Neural cell (in vitro differentiated cells): ENCODE measurements at regions not wholly inside any gene's neighbourhood (a gene's known extent, or its start where the extent isn't known, plus 50 kb on each side); places are given as distances from the start of the nearest gene placed in this dataset.

ENCODE experiments used
- H2AFZ ChIP-seq: fragments of 200-600, 300-800 bp; sonication (generic), shearing (Covaris generic); 2 replicates; pipeline ENCODE4 v1.6.0; 2014; ENCODE audit warnings: low read depth, mild to moderate bottlenecking, antibody characterized with exemption, low read length, moderate library complexity
- H3F3A ChIP-seq: fragments of 200-600 bp; shearing (Covaris generic); 2 replicates; pipeline ENCODE4 v1.6.1; 2016; ENCODE audit warnings: mild to moderate bottlenecking, moderate library complexity, mixed read lengths, antibody characterized with exemption, low read length; ENCODE audit not compliant: insufficient read depth, poor library complexity, severe bottlenecking
- H3K27ac ChIP-seq: fragments of 200-600, 300-800 bp; sonication (generic), shearing (Covaris generic); 2 replicates; pipeline ENCODE4 v1.5.1; 2014; ENCODE audit warnings: mild to moderate bottlenecking, low read length, moderate library complexity
- H3K27me3 ChIP-seq: fragments of 300-800, 200-600 bp; sonication (generic), shearing (Covaris generic); 2 replicates; pipeline ENCODE4 v1.6.0; 2014; ENCODE audit warnings: mild to moderate bottlenecking, low read depth, low read length, moderate library complexity; ENCODE audit not compliant: insufficient read depth
- H3K36me3 ChIP-seq: fragments of 300-800, 200-600 bp; sonication (generic), shearing (Covaris generic); 2 replicates; pipeline ENCODE4 v1.5.1; 2014; ENCODE audit warnings: mild to moderate bottlenecking, antibody characterized with exemption, low read length, moderate library complexity; ENCODE audit not compliant: insufficient read depth
- H3K4me2 ChIP-seq: fragments of 300-800, 200-600 bp; sonication (generic), shearing (Covaris generic); 2 replicates; pipeline ENCODE4 v1.6.0; 2014; ENCODE audit warnings: mild to moderate bottlenecking, low read length
- H3K4me3 ChIP-seq: fragments of 300-800, 200-600 bp; sonication (generic), shearing (Covaris generic); 2 replicates; pipeline ENCODE4 v1.5.1; 2014; ENCODE audit warnings: mild to moderate bottlenecking, low read length, moderate library complexity
- H3K79me2 ChIP-seq: fragments of 200-600 bp; shearing (Covaris generic); replicated peaks from 2 replicates; pipeline ENCODE4 v1.6.0; 2014; ENCODE audit warnings: mild to moderate bottlenecking, low read length, moderate library complexity; ENCODE audit not compliant: insufficient read depth
- H3K9ac ChIP-seq: fragments of 300-800, 200-600 bp; sonication (generic), shearing (Covaris generic); 2 replicates; pipeline ENCODE4 v1.6.1; 2016; ENCODE audit warnings: mild to moderate bottlenecking, low read length, mixed read lengths
- H3K9me2 ChIP-seq: fragments of 200-600 bp; shearing (Covaris generic); 2 replicates; pipeline ENCODE4 v1.6.1; 2016; ENCODE audit warnings: mild to moderate bottlenecking, low read length, mixed read lengths; ENCODE audit not compliant: insufficient read depth
- H3K9me3 ChIP-seq: fragments of 200-600, 300-800 bp; sonication (generic), shearing (Covaris generic); 2 replicates; pipeline ENCODE4 v1.6.1; 2016; ENCODE audit warnings: mild to moderate bottlenecking, mixed run types, low read length, moderate library complexity, mixed read lengths
- H4K20me1 ChIP-seq: fragments of 200-600 bp; shearing (Covaris generic); 2 replicates; pipeline ENCODE4 v1.6.1; 2016; ENCODE audit warnings: mild to moderate bottlenecking, mixed run types; ENCODE audit not compliant: insufficient read depth
- CTCF ChIP-seq: fragments of 450-650 bp; IDR thresholded peaks from 2 replicates; pipeline ENCODE4 v1.5.1; 2014; ENCODE audit warnings: antibody characterized with exemption, mild to moderate bottlenecking, moderate library complexity; ENCODE audit not compliant: poor library complexity, severe bottlenecking
- EP300 ChIP-seq: fragments of 450-650 bp; conservative IDR thresholded peaks from 2 replicates; pipeline ENCODE4 v1.6.1; 2014; ENCODE audit warnings: antibody characterized with exemption, mild to moderate bottlenecking, moderate library complexity; ENCODE audit not compliant: poor library complexity, severe bottlenecking
- EZH2 ChIP-seq: fragments of 200-600, 300-800 bp; shearing (Covaris generic), sonication (generic); IDR thresholded peaks from 2 replicates; pipeline ENCODE4 v1.6.1; 2014; ENCODE audit warnings: antibody characterized with exemption, low read length, borderline replicate concordance, mild to moderate bottlenecking; ENCODE audit not compliant: insufficient read depth, poor library complexity, severe bottlenecking
- MXI1 ChIP-seq: fragments of 450-650 bp; conservative IDR thresholded peaks from 2 replicates; pipeline ENCODE4 v1.6.1; 2014; ENCODE audit warnings: antibody characterized with exemption, mild to moderate bottlenecking; ENCODE audit not compliant: poor library complexity, severe bottlenecking
- POLR2AphosphoS5 ChIP-seq: IDR thresholded peaks from 2 replicates; pipeline ENCODE4 v1.6.1; 2012
- RAD21 ChIP-seq: fragments of 450-650 bp; conservative IDR thresholded peaks from 2 replicates; pipeline ENCODE4 v1.6.1; 2014; ENCODE audit warnings: antibody characterized with exemption, mild to moderate bottlenecking, moderate library complexity
- REST ChIP-seq: IDR thresholded peaks from 2 replicates; pipeline ENCODE4 v1.6.1; 2012; ENCODE audit warnings: borderline replicate concordance
- SMC3 ChIP-seq: fragments of 450-650 bp; conservative IDR thresholded peaks from 2 replicates; pipeline ENCODE4 v1.6.1; 2014; ENCODE audit warnings: antibody characterized with exemption, mild to moderate bottlenecking, moderate library complexity; ENCODE audit not compliant: poor library complexity
- TAF1 ChIP-seq: IDR thresholded peaks from 2 replicates; pipeline ENCODE4 v1.6.1; 2012; ENCODE audit warnings: low read depth

DNA sequence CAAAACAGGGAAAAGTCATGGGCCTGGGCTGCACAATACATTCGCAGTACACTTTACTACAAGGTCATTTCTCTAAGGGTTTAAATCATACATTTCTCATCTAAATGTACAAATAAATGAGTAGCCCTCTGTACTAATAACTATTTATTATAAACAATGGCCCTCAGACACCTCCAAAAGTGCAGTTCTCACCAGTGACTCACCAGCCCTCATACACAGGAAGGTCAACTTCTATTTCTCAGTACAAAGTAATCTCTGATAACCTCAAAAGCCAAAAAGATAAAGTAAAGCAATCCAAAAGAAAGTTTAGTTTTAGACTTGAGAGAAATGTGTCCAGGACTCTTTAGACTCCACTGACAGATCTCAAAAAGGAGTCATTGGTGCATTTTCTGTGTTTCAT, 1258.1 kb upstream of the CDH6 start:
- Histone ChIP-seq H3K4me3 (no peak overlapping the region), H3K9ac (no peak overlapping the region), H3K79me2 (no peaks in the 10 kb centered on the region), H3K9me2 (no peaks in the 10 kb centered on the region), H3K9me3 (no peaks in the 10 kb centered on the region), H3K4me2 (no peak overlapping the region), H3K27ac (no peak overlapping the region), H4K20me1 (no peaks in the 10 kb centered on the region), H3K36me3 (no peaks in the 10 kb centered on the region), H3K27me3 (no peaks in the 10 kb centered on the region), H3F3A (no peaks in the 10 kb centered on the region), H2AFZ (no peak overlapping the region)
- TF ChIP-seq TAF1 (no peak), REST (no peak), POLR2AphosphoS5 (no peak), EZH2 (no peak), MXI1 (no peak), SMC3 (no peak), EP300 (no peak), RAD21 (no peak), CTCF (no peak)

DNA sequence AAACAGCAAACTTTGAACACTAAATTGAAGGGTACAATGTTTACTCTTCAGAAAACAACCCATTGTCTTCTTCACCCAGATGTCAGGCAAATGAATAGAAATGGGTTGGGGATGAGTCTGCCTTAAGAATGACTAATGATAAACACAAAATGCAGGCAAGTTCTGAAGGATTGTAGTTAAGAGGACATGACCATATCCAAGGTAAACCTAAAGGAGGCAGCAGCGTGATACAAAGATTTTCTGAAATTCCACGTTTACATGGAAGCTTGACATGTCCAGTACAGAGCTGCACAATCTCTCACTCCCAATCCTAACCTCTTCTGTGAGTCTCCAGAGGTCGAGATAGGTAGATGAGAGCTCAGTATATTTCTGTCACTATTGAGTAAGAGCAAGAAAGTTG, 1263.2 kb upstream of the CDH6 start:
- H3F3A ChIP-seq = no peaks in the 10 kb centered on the region
- TF ChIP-seq EZH2 (no peak), MXI1 (no peak), EP300 (no peak), POLR2AphosphoS5 (no peak), REST (no peak), TAF1 (no peak), SMC3 (no peak), RAD21 (no peak), CTCF (no peak)
- no peaks in the 10 kb centered on the region for H3K36me3 ChIP-seq
- H3K79me2 ChIP-seq = no peaks in the 10 kb centered on the region
- H3K4me2 ChIP-seq = no peak overlapping the region
- no peaks in the 10 kb centered on the region for H3K9me2 ChIP-seq
- no peak overlapping the region for H2AFZ ChIP-seq
- H4K20me1 ChIP-seq = no peaks in the 10 kb centered on the region
- H3K27me3 ChIP-seq = no peaks in the 10 kb centered on the region
- no peak overlapping the region for H3K9ac ChIP-seq
- H3K4me3 ChIP-seq = no peak overlapping the region
- H3K27ac ChIP-seq = no peak overlapping the region
- no peaks in the 10 kb centered on the region for H3K9me3 ChIP-seq
